Endometrial microvascular endothelial cells (primary cell): ENCODE measurements at regions not wholly inside any gene's neighbourhood (a gene's known extent, or its start where the extent isn't known, plus 50 kb on each side); places are given as distances from the start of the nearest gene placed in this dataset.
"Not testable (repeated sequence)": the region's sequence is repeated elsewhere in the genome, so short reads cannot be mapped to it uniquely, and the experiment has no call there.

Experiments
- in situ Hi-C: cut with HindIII; loops from 2 replicates; pipeline ENCODE4 v1.10.0; 2017; ENCODE audit warnings: low sequenced_read_pairs, low pct_unique_long_range_greater_than_20kb; ENCODE audit errors: inconsistent ontology term

GRCh38 chr3:182034231-182034630 lies 322.5 kb downstream of the SOX2 start:
- in situ Hi-C loops = not testable (repeated sequence)

DNA sequence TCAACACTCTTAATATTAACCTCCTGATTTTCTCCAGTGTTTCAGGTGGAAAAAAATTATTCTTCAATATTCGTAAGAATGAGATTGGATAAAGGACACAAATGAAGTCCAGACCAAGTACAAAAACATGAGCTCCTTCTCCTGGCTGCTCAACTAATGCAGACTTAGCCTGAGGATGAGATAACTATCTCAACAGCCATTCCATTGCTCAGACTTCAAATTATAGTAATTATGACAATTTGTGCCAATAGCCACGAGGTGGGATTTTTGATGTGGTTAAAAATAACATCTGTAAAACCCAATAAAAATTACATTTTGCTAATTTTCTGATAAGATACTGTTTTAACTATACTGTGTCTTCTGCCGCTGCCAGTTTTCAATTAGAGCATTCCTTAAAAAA lies 323.6 kb downstream of the SOX2 start:
- in situ Hi-C loops = no loop called here

DNA sequence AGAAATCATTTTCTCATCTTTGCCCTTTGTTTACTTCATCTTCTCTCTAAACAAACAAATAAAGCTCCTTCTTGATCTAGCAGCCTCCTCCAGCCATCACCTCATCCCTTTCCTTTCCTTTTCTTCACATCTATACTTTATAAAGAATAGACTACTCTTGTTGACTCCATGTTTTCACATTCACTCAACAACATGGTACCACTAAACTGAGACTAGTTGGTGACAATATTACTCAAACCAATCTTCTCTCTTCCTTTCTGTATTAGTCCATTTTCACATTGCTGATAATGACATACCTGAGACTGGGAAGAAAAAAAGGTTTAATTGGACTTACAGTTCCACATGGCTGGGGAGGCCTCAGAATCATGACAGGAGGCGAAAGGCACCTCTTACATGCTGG lies 324.7 kb downstream of the SOX2 start:
- in situ Hi-C loops = no loop called here

GRCh38 chr3:182041668-182042291 lies 330.1 kb downstream of the SOX2 start:
- in situ Hi-C loops = no loop called here

GRCh38 chr3:182045736-182046135 lies 334.0 kb downstream of the SOX2 start:
- in situ Hi-C loops = no loop called here

- in situ Hi-C loops = no loop called here
Measured at GRCh38 chr3:182046166-182046764, 334.5 kb downstream of the SOX2 start.

- in situ Hi-C loops = no loop called here
Measured at GRCh38 chr3:182050932-182051331, 339.2 kb downstream of the SOX2 start.

DNA sequence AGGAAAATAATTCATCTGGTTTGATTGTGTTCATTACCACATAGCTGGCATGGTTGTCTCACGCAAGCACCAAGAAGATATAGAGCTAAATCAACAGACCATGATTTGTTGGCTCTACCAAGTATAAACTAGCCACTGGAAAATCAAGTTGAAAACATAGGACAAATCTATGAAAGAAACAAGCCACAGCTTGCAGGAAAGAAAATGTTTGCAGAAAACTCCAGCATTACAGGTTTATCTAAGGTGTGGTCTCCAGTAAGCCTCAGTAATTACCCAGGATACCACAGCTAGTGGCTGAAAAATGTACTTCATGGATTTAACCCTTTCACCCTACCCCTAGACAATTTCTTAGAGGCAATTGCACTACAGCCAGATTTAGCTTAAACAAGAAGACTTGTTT lies 340.6 kb downstream of the SOX2 start:
- in situ Hi-C loops = no loop called here

- in situ Hi-C loops = no loop called here
Measured at GRCh38 chr3:182052757-182053156, 341.0 kb downstream of the SOX2 start.

GRCh38 chr3:182058488-182058887 lies 346.8 kb downstream of the SOX2 start:
- in situ Hi-C loops = no loop called here

DNA sequence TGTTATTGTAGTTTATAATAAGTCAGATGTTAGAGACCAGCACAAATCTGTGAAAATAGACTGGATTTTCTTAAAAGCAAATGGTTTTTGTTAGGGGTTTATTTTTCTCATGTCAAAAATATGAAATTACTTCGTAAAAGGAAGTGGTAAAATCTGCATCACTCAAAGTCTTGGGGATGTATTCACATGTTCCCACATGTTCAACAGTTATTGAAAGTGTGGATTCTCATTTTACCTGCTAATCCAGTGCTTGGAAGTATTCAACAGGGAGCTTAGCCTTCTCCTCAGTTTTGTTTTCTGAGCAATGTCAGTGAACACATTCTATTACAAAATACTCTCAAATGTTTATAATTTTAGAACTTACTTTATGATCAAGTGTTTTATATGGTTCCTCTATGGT lies 352.0 kb downstream of the SOX2 start:
- in situ Hi-C loops = no loop called here

- in situ Hi-C loops = no loop called here
Measured at GRCh38 chr3:182067423-182067822, 355.7 kb downstream of the SOX2 start.

DNA sequence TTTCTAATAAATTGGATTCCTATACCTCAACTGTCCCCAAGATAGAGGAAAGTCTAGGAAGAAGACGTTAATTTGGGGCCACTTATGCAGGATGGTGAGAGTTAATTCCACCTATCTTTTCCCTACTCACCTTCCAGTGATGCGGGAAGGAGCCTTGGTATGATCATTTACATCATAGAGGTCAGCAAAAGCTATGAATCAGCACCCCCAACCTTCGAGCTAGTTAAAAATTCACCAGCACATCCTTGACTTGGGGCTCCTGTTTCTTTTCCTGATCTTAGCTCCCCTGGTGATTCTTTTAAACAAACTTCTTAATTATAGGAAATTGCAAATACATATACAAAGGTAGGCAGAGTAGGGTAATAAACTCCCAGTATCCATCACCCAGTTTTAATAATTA lies 366.6 kb downstream of the SOX2 start:
- in situ Hi-C loops = no loop called here

DNA sequence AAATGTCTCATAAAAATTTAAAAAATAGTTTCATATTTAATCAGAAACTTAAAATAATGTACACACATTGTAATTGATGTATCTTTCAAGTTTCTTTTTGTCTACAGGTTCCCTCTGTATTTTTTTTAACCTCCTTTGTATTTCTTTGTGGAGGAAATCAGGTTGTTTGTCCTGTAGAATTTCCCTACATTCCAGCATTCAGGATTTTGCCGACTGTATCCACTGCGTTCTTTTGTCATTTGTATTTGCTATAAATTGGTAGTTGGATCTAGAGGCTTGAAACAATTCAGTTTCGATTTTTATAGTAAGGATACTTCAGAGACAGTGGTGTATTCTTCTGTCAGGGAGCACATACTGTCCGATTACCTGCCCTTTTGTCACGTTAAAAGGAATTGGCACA lies 367.2 kb downstream of the SOX2 start:
- in situ Hi-C loops = no loop called here

DNA sequence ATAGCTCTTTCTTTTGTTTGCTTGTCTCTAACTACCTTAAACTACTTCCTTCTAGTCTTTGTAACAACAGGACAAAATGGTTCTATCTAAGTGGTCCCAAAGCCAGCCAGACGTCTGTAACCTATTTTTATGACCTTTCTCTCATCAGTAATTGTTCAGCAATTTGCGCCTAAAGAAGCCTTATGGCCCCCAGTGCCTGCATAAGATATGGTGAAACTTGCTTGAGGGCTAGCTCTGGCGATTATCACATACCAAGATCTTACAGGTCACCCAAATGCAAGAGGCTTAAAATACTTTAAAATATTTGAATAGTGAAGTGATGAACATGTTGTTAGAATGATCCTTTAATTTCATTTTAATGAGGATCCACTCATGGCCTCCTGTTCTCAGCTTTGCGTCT lies 369.4 kb downstream of the SOX2 start:
- in situ Hi-C loops = no loop called here

DNA sequence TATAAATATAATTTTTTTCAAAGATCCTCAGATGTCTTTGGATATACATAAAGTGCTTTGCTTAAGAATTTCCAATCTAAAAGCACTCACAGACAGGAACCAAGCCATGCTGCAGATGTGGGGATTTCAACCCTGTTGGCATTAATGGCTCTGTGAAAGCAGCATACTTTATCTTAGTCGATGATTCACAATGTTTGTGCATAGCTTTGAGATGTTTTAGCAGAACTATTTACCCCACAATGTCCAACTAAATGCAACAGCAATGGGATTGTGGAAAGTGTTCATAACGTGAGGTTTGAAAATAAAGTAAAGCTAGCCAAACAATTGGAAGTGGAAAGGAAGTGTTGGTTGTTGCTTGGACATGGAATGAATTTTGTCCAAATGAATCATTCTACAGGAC lies 371.4 kb downstream of the SOX2 start:
- in situ Hi-C loops = no loop called here

DNA sequence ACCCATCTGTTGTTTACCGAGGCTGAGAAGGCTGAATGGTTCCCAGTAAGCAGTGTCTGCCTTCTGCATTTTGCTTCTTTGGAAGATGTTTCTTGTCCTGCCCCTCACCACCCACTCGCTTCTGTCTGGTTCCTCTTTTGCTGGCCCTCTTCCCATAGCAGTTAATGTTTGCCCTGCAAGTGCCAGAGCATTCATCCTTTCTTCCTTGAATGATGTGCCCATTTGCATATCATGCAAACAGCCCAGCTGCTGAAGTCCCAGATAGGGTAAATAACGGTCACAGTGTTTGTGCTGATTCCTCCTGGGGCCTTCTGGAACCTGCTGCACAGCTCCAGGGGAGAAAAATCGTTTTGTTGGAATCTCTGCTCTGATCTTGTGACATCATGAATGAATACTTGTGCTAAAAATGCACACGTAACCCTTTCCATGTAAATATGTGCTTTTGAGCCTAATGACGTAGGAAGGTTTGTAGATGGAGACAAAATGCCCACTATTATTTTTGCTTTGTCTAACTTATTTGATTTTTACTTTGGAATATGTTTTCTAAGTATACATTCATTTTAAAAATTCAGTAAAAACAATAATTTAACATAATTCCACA lies 381.0 kb downstream of the SOX2 start:
- in situ Hi-C loops = no loop called here

DNA sequence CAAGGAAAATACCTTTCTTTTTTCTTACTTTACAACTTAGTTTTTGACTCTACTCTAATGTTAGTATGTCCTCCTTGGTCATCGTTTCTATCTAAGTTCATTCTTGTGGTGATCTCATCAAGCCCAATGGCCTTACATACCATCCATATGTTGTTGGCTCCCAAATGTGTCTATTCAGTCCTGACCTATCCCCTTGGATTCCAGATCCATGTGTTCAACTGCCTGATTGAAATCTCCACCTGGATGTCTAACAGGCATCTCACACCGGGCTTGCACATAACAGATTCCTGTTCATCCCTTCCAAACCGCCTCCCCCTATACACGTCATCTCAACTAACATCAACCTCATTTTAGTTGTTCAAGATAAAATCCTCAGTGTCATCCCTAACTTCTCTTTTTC lies 382.6 kb downstream of the SOX2 start:
- in situ Hi-C loops = no loop called here

DNA sequence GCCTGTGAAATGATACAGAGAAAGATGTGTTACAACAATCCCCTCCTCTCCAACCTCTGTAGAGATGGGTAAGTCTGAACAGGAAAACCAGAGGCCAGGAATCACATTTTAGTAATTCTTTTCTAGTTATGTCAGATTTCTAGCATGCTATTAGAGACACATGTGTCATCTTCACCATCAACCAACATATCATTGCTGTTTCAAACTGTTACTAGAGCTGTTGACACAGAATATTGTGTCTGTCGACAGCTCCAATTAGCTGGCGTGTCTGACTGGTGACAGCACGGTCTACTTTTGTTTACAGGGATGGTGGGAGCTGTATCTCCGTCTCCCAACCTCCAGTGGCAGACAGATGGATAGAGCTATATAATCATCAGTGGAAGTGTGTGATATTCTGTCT lies 393.2 kb downstream of the SOX2 start:
- in situ Hi-C loops = no loop called here

- in situ Hi-C loops = no loop called here
Measured at GRCh38 chr3:182105875-182106274, 394.1 kb downstream of the SOX2 start.

DNA sequence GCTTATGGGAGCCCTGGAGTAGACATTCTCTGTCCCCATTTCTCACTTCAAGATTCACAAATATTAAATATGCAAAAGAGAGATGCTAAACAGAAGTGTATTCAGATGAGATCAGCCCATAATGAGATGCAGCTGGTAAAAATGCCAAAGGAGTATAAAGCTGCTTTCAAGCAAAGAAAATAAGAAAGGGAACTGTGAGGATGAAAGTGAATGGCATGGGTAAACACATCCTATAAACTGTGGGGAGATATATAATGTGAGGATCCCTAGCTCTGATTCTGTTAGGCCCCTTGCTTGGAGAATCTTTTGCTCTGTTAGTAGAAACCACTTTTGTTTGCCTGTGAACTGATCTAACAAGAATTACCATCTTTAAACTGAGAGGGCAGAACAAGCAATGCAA lies 396.6 kb downstream of the SOX2 start:
- in situ Hi-C loops = no loop called here
